ENCODE measurements at regions not wholly inside any gene's neighbourhood (a gene's known extent, or its start where the extent isn't known, plus 50 kb on each side); places are given as distances from the start of the nearest gene placed in this dataset.

- POLR2A ChIA-PET = no interaction called here
- BruUV-seq (replicated peaks) = no TSS peak
- Histone ChIP-seq H3K36me3 (ENCODE audit: control insufficient read depth, insufficient read depth, low read length) (no peaks in the 10 kb centered on the region), H3K27me3 (replicated peaks; ENCODE audit: control insufficient read depth, insufficient read depth, low read length) (no peaks in the 10 kb centered on the region), H3K9me3 (no peaks in the 10 kb centered on the region), H3K4me3 (ENCODE audit: low read depth, low read length) (no peak overlapping the region), H3K4me1 (0 out of 2 replicates have a peak, but pooled peaks cover under 1% of the 10 kb centered on the region)
- Mint-ChIP-seq H3K9me3 (ENCODE audit: unreplicated experiment) (no peaks in the 10 kb centered on the region), H3K4me3 (ENCODE audit: unreplicated experiment) (no peak overlapping the region), H3K27me3 (ENCODE audit: insufficient read depth, unreplicated experiment) (no peaks in the 10 kb centered on the region), H3K27ac (ENCODE audit: unreplicated experiment) (no peak overlapping the region), H3K36me3 (ENCODE audit: insufficient read depth, unreplicated experiment) (no peaks in the 10 kb centered on the region), H3K4me1 (ENCODE audit: low read depth, unreplicated experiment) (peaks cover 6% of the 10 kb centered on the region)
- TF ChIP-seq, protein P1, sequence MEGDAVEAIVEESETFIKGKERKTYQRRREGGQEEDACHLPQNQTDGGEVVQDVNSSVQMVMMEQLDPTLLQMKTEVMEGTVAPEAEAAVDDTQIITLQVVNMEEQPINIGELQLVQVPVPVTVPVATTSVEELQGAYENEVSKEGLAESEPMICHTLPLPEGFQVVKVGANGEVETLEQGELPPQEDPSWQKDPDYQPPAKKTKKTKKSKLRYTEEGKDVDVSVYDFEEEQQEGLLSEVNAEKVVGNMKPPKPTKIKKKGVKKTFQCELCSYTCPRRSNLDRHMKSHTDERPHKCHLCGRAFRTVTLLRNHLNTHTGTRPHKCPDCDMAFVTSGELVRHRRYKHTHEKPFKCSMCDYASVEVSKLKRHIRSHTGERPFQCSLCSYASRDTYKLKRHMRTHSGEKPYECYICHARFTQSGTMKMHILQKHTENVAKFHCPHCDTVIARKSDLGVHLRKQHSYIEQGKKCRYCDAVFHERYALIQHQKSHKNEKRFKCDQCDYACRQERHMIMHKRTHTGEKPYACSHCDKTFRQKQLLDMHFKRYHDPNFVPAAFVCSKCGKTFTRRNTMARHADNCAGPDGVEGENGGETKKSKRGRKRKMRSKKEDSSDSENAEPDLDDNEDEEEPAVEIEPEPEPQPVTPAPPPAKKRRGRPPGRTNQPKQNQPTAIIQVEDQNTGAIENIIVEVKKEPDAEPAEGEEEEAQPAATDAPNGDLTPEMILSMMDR (IDR thresholded peaks at IDR 0.05; ENCODE audit: insufficient read depth in 1 of 2, low read depth in 1 of 2, low read length in 1 of 2, severe bottlenecking in 1 of 2, unreplicated experiment in 1 of 2) = no peak
- CTCF ChIA-PET = no interaction called here
- no peak for DNase-seq
- intact Hi-C loops (cut with micrococcal nuclease; ENCODE audit: unreplicated experiment) = no loop called here
These were observed 373.6 kb upstream of the ZNF608 start for GRCh38 chr5:125120012-125120411.

DNA sequence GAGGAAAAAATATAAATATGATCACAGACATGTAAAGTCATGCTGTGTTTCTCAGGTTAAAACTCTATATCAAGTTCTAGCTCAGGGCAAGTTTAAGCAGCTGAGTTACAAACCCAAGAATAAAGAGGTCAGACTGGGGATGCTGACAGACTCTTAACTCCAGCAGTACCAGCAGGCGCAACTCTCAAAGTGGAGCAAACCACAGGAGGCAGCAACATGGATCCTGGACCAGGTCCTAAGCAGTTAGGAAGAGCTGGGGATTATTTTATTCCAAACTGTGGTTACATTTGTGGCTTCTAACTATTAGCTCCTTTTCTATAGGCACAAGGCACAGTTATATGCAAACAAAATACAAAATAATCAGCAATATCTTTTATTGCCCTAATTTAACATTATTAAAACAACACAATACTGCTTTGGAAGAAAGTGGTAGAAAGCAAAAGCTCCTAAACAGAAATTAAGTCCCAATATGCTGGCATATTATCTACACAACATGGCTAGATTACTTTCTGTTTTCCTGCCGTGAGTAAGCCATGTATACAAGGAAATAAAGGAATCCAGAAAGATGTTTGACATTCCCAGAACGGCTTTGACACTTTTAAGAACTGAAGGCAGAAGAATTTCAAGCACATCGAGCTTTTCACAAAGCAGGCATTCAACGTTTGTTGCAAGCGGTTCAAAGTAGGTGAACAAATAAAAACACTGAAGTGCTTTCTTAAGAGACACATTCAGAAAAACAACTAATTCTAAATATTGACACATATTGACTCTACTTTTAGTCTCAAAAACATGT, 378.8 kb upstream of the ZNF608 start:
- H3K27ac Mint-ChIP-seq (ENCODE audit: unreplicated experiment) = no peak overlapping the region
- intact Hi-C loops (cut with micrococcal nuclease; ENCODE audit: unreplicated experiment) = no loop called here
- H3K9me3 ChIP-seq = no peaks in the 10 kb centered on the region
- H3K27me3 Mint-ChIP-seq (ENCODE audit: insufficient read depth, unreplicated experiment) = no peaks in the 10 kb centered on the region
- POLR2A ChIA-PET = no interaction called here
- no TSS peak for BruUV-seq (replicated peaks)
- no peak for DNase-seq
- H3K36me3 Mint-ChIP-seq (ENCODE audit: insufficient read depth, unreplicated experiment) = no peaks in the 10 kb centered on the region
- CTCF ChIA-PET = no interaction called here
- H3K4me3 ChIP-seq (ENCODE audit: low read depth, low read length) = no peak overlapping the region
- H3K36me3 ChIP-seq (ENCODE audit: control insufficient read depth, insufficient read depth, low read length) = no peaks in the 10 kb centered on the region
- TF ChIP-seq, protein P1 (IDR thresholded peaks at IDR 0.05; ENCODE audit: insufficient read depth in 1 of 2, low read depth in 1 of 2, low read length in 1 of 2, severe bottlenecking in 1 of 2, unreplicated experiment in 1 of 2) = no peak
- H3K4me1 ChIP-seq = no peaks in the 10 kb centered on the region
- no peaks in the 10 kb centered on the region for H3K4me1 Mint-ChIP-seq (ENCODE audit: low read depth, unreplicated experiment)
- no peaks in the 10 kb centered on the region for H3K9me3 Mint-ChIP-seq (ENCODE audit: unreplicated experiment)
- no peaks in the 10 kb centered on the region for H3K27me3 ChIP-seq (replicated peaks; ENCODE audit: control insufficient read depth, insufficient read depth, low read length)
- H3K4me3 Mint-ChIP-seq (ENCODE audit: unreplicated experiment) = no peak overlapping the region

DNA sequence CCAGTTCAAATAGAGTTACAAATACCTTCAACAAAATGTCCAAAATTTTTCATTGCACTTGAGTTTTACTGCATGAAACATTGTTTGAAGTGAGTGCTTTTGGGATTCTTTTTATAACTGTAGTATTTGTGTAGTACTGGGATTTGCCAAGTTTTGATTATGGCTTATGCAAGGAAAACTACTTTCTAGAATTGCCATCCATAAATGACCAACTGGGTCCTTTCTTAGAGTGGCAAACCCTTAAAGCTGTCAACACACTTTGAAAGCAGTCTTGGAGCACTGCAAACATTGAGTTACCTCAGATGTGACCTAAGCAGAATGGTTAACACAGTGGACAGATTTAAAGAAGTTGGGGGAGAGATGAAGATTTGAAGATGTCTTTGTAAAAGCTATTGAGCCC, 379.6 kb upstream of the ZNF608 start:
- CTCF ChIA-PET = no interaction called here
- Mint-ChIP-seq H3K9me3 (ENCODE audit: unreplicated experiment) (no peaks in the 10 kb centered on the region), H3K36me3 (ENCODE audit: insufficient read depth, unreplicated experiment) (no peaks in the 10 kb centered on the region), H3K4me3 (ENCODE audit: unreplicated experiment) (no peak overlapping the region), H3K4me1 (ENCODE audit: low read depth, unreplicated experiment) (no peaks in the 10 kb centered on the region), H3K27ac (ENCODE audit: unreplicated experiment) (no peak overlapping the region), H3K27me3 (ENCODE audit: insufficient read depth, unreplicated experiment) (no peaks in the 10 kb centered on the region)
- H3K4me3 ChIP-seq (ENCODE audit: low read depth, low read length) = no peak overlapping the region
- H3K4me1 ChIP-seq = no peaks in the 10 kb centered on the region
- no peaks in the 10 kb centered on the region for H3K9me3 ChIP-seq
- no peaks in the 10 kb centered on the region for H3K36me3 ChIP-seq (ENCODE audit: control insufficient read depth, insufficient read depth, low read length)
- POLR2A ChIA-PET = no interaction called here
- intact Hi-C loops (cut with micrococcal nuclease; ENCODE audit: unreplicated experiment) = no loop called here
- DNase-seq = no peak
- H3K27me3 ChIP-seq (replicated peaks; ENCODE audit: control insufficient read depth, insufficient read depth, low read length) = no peaks in the 10 kb centered on the region
- no TSS peak for BruUV-seq (replicated peaks)
- TF ChIP-seq, protein P1 (IDR thresholded peaks at IDR 0.05; ENCODE audit: insufficient read depth in 1 of 2, low read depth in 1 of 2, low read length in 1 of 2, severe bottlenecking in 1 of 2, unreplicated experiment in 1 of 2) = no peak
